HepG2 (cell line): ENCODE measurements at regions not wholly inside any gene's neighbourhood (a gene's known extent, or its start where the extent isn't known, plus 50 kb on each side); places are given as distances from the start of the nearest gene placed in this dataset.

Source experiments
- ATAC-seq: fragments of 200-7000 bp; cut with Tn5 transposase; 3 replicates; pipeline ENCODE4 v1.9.1; 2020; ENCODE audit warnings: mild to moderate bottlenecking, moderate library complexity
- BruUV-seq: library from RNA; stranded (reverse); fragments of 400-500 nt; replicated peaks from 2 replicates; lab custom pipeline; 2021; lab: Mats Ljungman, UMichigan
- CTCF ChIA-PET: fragments of 300-600 bp; formaldehyde crosslinking; extraction: SDS; loops from one replicate; lab custom pipeline; 2021; ENCODE audit warnings: low total read pairs, inconsistent platforms, low intra/inter-chr PET ratio; lab: Yijun Ruan, JAX
- POLR2A ChIA-PET: fragments of 350-600 bp; sonication (Branson Sonifier 250); formaldehyde crosslinking; loops from one replicate; lab custom pipeline; 2020; ENCODE audit warnings: antibody characterized with exemption, inconsistent platforms; lab: Yijun Ruan, JAX
- DNase-seq: peaks from one replicate; pipeline ENCODE4 v3.0.0-alpha.2; 2015; ENCODE audit warnings: low spot score
- FAIRE-seq: peaks from 3 replicates; lab custom pipeline; 2011; peaks lifted over from hg19 to GRCh38; lab: Jason Lieb, UNC
- H2AFZ ChIP-seq: one replicate; pipeline ENCODE4 v1.6.1; 2011; ENCODE audit warnings: low read length, inconsistent platforms
- H3K27ac ChIP-seq: fragments of 300-600 bp; 3 replicates; pipeline ENCODE4 v1.8.0; 2011; ENCODE audit warnings: mixed run types, mild to moderate bottlenecking, mixed read lengths, low read length, inconsistent platforms; ENCODE audit not compliant: insufficient read depth; ENCODE audit errors: extremely low read length
- H3K27me3 ChIP-seq, 2 experiments: fragments of 200-600 bp in 1 of 2; 2 replicates in 1 of 2; 3 replicates in 1 of 2; pipeline versions ENCODE4 v1.6.0 to v1.8.0; 2011; ENCODE audit warnings: low read length in 2 of 2, mild to moderate bottlenecking in 2 of 2, moderate library complexity in 2 of 2, inconsistent platforms in 1 of 2; ENCODE audit not compliant: insufficient read depth in 2 of 2, control insufficient read depth in 1 of 2
- H3K36me3 ChIP-seq, 2 experiments: fragments of 200-600 bp in 1 of 2; replicated peaks in 1 of 2; 2 replicates in 1 of 2; 3 replicates in 1 of 2; pipeline versions ENCODE4 v1.5.1 to v1.8.0; 2011; ENCODE audit warnings: low read length in 2 of 2, inconsistent platforms in 1 of 2; ENCODE audit not compliant: insufficient read depth in 2 of 2, control insufficient read depth in 1 of 2
- H3K4me1 ChIP-seq: 2 replicates; pipeline ENCODE4 v1.5.1; 2012; ENCODE audit warnings: low read length, inconsistent platforms; ENCODE audit not compliant: insufficient read depth
- H3K4me2 ChIP-seq: 2 replicates; pipeline ENCODE4 v1.6.0; 2011; ENCODE audit warnings: low read depth, low read length, inconsistent platforms
- H3K4me3 ChIP-seq, 3 experiments: fragments of 200-600 bp in 1 of 3; sonication (generic), shearing (Covaris generic) in 1 of 3; replicated peaks in 1 of 3; 2 replicates each; pipeline ENCODE4 v1.5.1; 2011 to 2016; ENCODE audit warnings: low read length in 3 of 3, inconsistent platforms in 2 of 3, low read depth in 2 of 3, mild to moderate bottlenecking in 2 of 3, control low read depth in 1 of 3, mixed read lengths in 1 of 3; ENCODE audit not compliant: insufficient read depth in 1 of 3
- H3K79me2 ChIP-seq: one replicate; pipeline ENCODE4 v1.6.1; 2011; ENCODE audit warnings: low read length, inconsistent platforms; ENCODE audit not compliant: insufficient read depth
- H3K9ac ChIP-seq: 2 replicates; pipeline ENCODE4 v1.6.0; 2011; ENCODE audit warnings: mild to moderate bottlenecking, low read depth, low read length, inconsistent platforms; ENCODE audit not compliant: insufficient read depth
- H3K9me3 ChIP-seq: 2 replicates; pipeline ENCODE4 v1.5.1; 2012; ENCODE audit warnings: mild to moderate bottlenecking, low read length
- H4K20me1 ChIP-seq: 2 replicates; pipeline ENCODE4 v1.6.0; 2011; ENCODE audit warnings: inconsistent platforms, mild to moderate bottlenecking, low read length, moderate library complexity; ENCODE audit not compliant: insufficient read depth
- BCL6 ChIP-seq: IDR thresholded peaks from 2 replicates; pipeline ENCODE4 v1.6.1; 2016; ENCODE audit warnings: missing genetic modification reagents, missing compliant biosample characterization
- KAT2B ChIP-seq: fragments of 150-350 bp; IDR thresholded peaks from 2 replicates; pipeline ENCODE4 v1.6.1; 2014; ENCODE audit warnings: low read depth, low read length, borderline replicate concordance
- MEF2D ChIP-seq: sonication (generic); formaldehyde crosslinking; IDR thresholded peaks from 2 replicates; pipeline ENCODE4 v1.5.1; 2020; ENCODE audit warnings: mild to moderate bottlenecking, missing genetic modification reagents
- MYC ChIP-seq: sonication (generic); formaldehyde crosslinking; IDR thresholded peaks from 2 replicates; pipeline ENCODE4 v1.9.0; 2021; ENCODE audit warnings: missing genetic modification reagents, borderline replicate concordance
- SRSF4 ChIP-seq: fragments of 200-400 bp; formaldehyde crosslinking; IDR thresholded peaks from one replicate; pipeline ENCODE4 v1.6.1; 2018; ENCODE audit warnings: mild to moderate bottlenecking, low read depth, low read length, moderate library complexity; ENCODE audit not compliant: poor library complexity, severe bottlenecking
- SUZ12 ChIP-seq: fragments of 150-350 bp; IDR thresholded peaks from 2 replicates; pipeline ENCODE4 v1.6.1; 2014; ENCODE audit warnings: low read depth, low read length
- ZFP91 ChIP-seq: sonication (generic); formaldehyde crosslinking; IDR thresholded peaks from 2 replicates; pipeline ENCODE4 v1.9.0; 2022; ENCODE audit warnings: missing genetic modification reagents, mild to moderate bottlenecking, borderline replicate concordance
- ZNF10 ChIP-seq: sonication (generic); formaldehyde crosslinking; IDR thresholded peaks from 2 replicates; pipeline ENCODE4 v1.4.0; 2020; ENCODE audit warnings: mild to moderate bottlenecking, low read depth, missing genetic modification reagents, borderline replicate concordance
- ZNF619 ChIP-seq: sonication (generic); formaldehyde crosslinking; IDR thresholded peaks from 2 replicates; pipeline ENCODE4 v1.4.0; 2020; ENCODE audit warnings: mild to moderate bottlenecking, missing genetic modification reagents
- WGBS: methylation state at CpG from one replicate; pipeline ENCODE4 v1.1.6; 2017; ENCODE audit warnings: low lambda C conversion rate; 5-methylcytosine and 5-hydroxymethylcytosine counted together
- in situ Hi-C: cut with HindIII; loops from 2 replicates; pipeline ENCODE4 v1.10.0; 2017; ENCODE audit warnings: low pct_unique_long_range_greater_than_20kb; ENCODE audit not compliant: extremely low pct_ligation_motif_present
- intact Hi-C: fragments of 100-400 bp; cut with micrococcal nuclease; formaldehyde crosslinking; loops from one replicate; pipeline ENCODE4 v1.10.0; 2022; ENCODE audit not compliant: unreplicated experiment
- TF ChIP-seq, protein P1 (sequence below): sonication (generic); formaldehyde crosslinking; IDR thresholded peaks from 2 replicates; pipeline ENCODE4 v1.8.0; 2022; ENCODE audit warnings: missing genetic modification reagents, mild to moderate bottlenecking, inconsistent platforms, borderline replicate concordance
- TF ChIP-seq, protein P2 (sequence below): sonication (generic); formaldehyde crosslinking; IDR thresholded peaks from 2 replicates; pipeline ENCODE4 v1.8.1; 2023; ENCODE audit warnings: mild to moderate bottlenecking, missing genetic modification reagents
- TF ChIP-seq, protein P3 (sequence below): sonication (generic); formaldehyde crosslinking; conservative IDR thresholded peaks from 2 replicates; pipeline ENCODE4 v1.4.0; 2020; ENCODE audit warnings: missing genetic modification reagents
- TF ChIP-seq, protein P4 (sequence below): sonication (generic); formaldehyde crosslinking; IDR thresholded peaks from 2 replicates; pipeline ENCODE4 v1.4.0; 2020; ENCODE audit warnings: missing genetic modification reagents, borderline replicate concordance

- TF ChIP-seq, protein P1, sequence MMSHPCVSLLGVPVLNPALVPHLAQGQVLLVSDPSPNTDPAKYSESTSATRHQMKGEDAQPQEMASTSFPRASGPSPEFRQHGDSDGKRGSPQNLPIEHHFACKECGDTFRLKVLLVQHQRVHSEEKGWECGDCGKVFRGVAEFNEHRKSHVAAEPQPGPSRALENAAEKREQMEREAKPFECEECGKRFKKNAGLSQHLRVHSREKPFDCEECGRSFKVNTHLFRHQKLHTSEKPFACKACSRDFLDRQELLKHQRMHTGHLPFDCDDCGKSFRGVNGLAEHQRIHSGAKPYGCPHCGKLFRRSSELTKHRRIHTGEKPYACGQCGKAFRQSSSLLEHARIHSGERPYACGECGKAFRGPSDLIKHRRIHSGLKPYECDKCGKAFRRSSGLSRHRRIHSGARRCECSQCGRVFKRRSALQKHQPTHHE (CRISPR knock-in tag): no peak
- TF ChIP-seq, protein P2, sequence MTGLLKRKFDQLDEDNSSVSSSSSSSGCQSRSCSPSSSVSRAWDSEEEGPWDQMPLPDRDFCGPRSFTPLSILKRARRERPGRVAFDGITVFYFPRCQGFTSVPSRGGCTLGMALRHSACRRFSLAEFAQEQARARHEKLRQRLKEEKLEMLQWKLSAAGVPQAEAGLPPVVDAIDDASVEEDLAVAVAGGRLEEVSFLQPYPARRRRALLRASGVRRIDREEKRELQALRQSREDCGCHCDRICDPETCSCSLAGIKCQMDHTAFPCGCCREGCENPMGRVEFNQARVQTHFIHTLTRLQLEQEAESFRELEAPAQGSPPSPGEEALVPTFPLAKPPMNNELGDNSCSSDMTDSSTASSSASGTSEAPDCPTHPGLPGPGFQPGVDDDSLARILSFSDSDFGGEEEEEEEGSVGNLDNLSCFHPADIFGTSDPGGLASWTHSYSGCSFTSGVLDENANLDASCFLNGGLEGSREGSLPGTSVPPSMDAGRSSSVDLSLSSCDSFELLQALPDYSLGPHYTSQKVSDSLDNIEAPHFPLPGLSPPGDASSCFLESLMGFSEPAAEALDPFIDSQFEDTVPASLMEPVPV (CRISPR knock-in tag): no peak
- no peak for TF ChIP-seq MEF2D (CRISPR knock-in tag)
- TF ChIP-seq ZNF619 (CRISPR knock-in tag): no peak
- TF ChIP-seq ZNF10 (CRISPR knock-in tag): no peak
These were observed 62.3 kb upstream of the POM121L12 start (continued) for GRCh38 chr7:52973126-52973525.

DNA sequence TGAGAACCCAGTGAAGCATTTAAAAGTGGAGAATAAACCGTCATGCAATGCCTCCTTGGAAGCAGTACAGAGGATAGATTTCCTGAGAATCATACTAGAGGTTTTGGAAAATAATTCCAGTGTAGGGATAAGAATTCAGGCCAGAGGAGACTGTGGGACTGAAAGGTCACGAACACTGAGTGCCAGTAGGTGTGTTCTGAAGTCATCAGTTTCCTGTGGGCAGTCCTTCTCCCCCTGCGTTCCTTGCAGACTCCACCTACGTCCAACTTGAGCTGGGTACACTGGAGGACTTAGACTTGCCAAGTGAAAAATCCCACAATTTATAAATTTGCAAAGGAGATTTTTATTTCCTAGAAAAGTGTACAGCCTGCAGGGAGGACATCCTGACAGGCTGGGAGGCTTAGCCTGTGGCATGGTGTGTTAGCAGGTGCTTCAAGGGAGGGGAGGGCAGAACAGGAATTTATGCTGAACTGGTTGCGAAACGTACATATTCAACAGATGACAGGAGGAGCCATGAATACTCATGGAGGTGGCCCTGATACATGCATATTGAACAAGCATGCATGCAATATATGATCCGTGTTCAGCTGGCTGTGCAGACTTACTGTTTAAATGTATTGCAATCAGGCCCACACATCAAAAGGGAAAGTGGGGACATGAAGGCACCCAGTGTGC is 72.9 kb upstream of the POM121L12 start:
- Histone ChIP-seq H3K4me2 (no peak overlapping the region), H3K36me3 (no peaks in the 10 kb centered on the region), H2AFZ (no peak overlapping the region), H3K4me3 (no peak overlapping the region), H4K20me1 (no peaks in the 10 kb centered on the region), H3K4me1 (no peaks in the 10 kb centered on the region), H3K27ac (no peak overlapping the region), H3K9me3 (peaks cover 74% of the 10 kb centered on the region), H3K79me2 (no peaks in the 10 kb centered on the region), H3K27me3 (no peaks in the 10 kb centered on the region), H3K9ac (no peak overlapping the region)
- ATAC-seq (no peak), DNase-seq (no peak), FAIRE-seq (no peak)
- CTCF ChIA-PET: no interaction called here
- WGBS: 0% methylated on average over 6 of the region's 7 CpGs
- intact Hi-C loops (no loop called here), in situ Hi-C loops (no loop called here)
- POLR2A ChIA-PET: no interaction called here
- BruUV-seq: no TSS peak
- TF ChIP-seq SUZ12 (no peak), KAT2B (no peak), ZFP91 (CRISPR knock-in tag) (no peak), BCL6 (CRISPR knock-in tag) (no peak), ZNF619 (CRISPR knock-in tag) (no peak), SRSF4 (no peak), MYC (CRISPR knock-in tag) (no peak)
- TF ChIP-seq, protein P3, sequence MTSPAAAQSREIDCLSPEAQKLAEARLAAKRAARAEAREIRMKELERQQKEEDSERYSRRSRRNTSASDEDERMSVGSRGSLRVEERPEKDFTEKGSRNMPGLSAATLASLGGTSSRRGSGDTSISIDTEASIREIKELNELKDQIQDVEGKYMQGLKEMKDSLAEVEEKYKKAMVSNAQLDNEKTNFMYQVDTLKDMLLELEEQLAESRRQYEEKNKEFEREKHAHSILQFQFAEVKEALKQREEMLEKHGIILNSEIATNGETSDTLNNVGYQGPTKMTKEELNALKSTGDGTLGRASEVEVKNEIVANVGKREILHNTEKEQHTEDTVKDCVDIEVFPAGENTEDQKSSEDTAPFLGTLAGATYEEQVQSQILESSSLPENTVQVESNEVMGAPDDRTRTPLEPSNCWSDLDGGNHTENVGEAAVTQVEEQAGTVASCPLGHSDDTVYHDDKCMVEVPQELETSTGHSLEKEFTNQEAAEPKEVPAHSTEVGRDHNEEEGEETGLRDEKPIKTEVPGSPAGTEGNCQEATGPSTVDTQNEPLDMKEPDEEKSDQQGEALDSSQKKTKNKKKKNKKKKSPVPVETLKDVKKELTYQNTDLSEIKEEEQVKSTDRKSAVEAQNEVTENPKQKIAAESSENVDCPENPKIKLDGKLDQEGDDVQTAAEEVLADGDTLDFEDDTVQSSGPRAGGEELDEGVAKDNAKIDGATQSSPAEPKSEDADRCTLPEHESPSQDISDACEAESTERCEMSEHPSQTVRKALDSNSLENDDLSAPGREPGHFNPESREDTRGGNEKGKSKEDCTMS (CRISPR knock-in tag): no peak
- TF ChIP-seq, protein P4, sequence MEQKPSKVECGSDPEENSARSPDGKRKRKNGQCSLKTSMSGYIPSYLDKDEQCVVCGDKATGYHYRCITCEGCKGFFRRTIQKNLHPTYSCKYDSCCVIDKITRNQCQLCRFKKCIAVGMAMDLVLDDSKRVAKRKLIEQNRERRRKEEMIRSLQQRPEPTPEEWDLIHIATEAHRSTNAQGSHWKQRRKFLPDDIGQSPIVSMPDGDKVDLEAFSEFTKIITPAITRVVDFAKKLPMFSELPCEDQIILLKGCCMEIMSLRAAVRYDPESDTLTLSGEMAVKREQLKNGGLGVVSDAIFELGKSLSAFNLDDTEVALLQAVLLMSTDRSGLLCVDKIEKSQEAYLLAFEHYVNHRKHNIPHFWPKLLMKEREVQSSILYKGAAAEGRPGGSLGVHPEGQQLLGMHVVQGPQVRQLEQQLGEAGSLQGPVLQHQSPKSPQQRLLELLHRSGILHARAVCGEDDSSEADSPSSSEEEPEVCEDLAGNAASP: no peak
